SH-SY5Y (cell line): ENCODE measurements at regions not wholly inside any gene's neighbourhood (a gene's known extent, or its start where the extent isn't known, plus 50 kb on each side); places are given as distances from the start of the nearest gene placed in this dataset.

ENCODE experiments used
- GATA2 ChIP-seq: IDR thresholded peaks from 2 replicates; pipeline ENCODE4 v1.6.1; 2011; ENCODE audit warnings: mild to moderate bottlenecking, low read depth, low read length
- GATA3 ChIP-seq: IDR thresholded peaks from 2 replicates; pipeline ENCODE4 v1.6.1; 2011; ENCODE audit warnings: low read depth, mild to moderate bottlenecking, low read length, moderate library complexity

- TF ChIP-seq GATA2 = no peak
- no peak for TF ChIP-seq GATA3
These were observed 115.6 kb upstream of the CADPS start for GRCh38 chr3:62990704-62991413.
